EL (cell line): ENCODE measurements at regions not wholly inside any gene's neighbourhood (a gene's known extent, or its start where the extent isn't known, plus 50 kb on each side); places are given as distances from the start of the nearest gene placed in this dataset.
A peak's percentile ranks its signal among the peaks of the same experiment; 100 is the strongest.

Experiments
- DNase-seq: peaks from one replicate; pipeline ENCODE4 v3.0.0-alpha.2; 2016

- peak; percentile 97 for DNase-seq
Observed at GRCh38 chr15:100721758-100722550, 119.6 kb downstream of the ASB7 start.

GRCh38 chr15:100722551-100723314 lies 120.3 kb downstream of the ASB7 start:
- DNase-seq = no peak

GRCh38 chr15:100723315-100723801 lies 121.0 kb downstream of the ASB7 start:
- peak; percentile 23 for DNase-seq

- peak; percentile 87 for DNase-seq
Observed at GRCh38 chr15:100725121-100726069, 123.0 kb downstream of the ASB7 start.

- DNase-seq = no peak
Observed at GRCh38 chr15:100726070-100726420, 123.7 kb downstream of the ASB7 start.

GRCh38 chr15:100726421-100727190 lies 124.2 kb downstream of the ASB7 start:
- DNase-seq = peak; percentile 60

GRCh38 chr15:100727291-100727851 lies 125.0 kb downstream of the ASB7 start:
- no peak for DNase-seq

GRCh38 chr15:100728371-100729201 lies 126.2 kb downstream of the ASB7 start:
- DNase-seq = no peak

GRCh38 chr15:100729461-100729860 lies 127.1 kb downstream of the ASB7 start:
- DNase-seq = no peak

GRCh38 chr15:100730129-100730528 lies 127.7 kb downstream of the ASB7 start:
- DNase-seq = no peak

GRCh38 chr15:100730655-100731266 lies 128.4 kb downstream of the ASB7 start:
- no peak for DNase-seq

GRCh38 chr15:100731267-100732152 lies 129.1 kb downstream of the ASB7 start:
- DNase-seq = peak; percentile 57

GRCh38 chr15:100732211-100733055 lies 130.0 kb downstream of the ASB7 start:
- DNase-seq = peak; percentile 34

GRCh38 chr15:100733101-100733842 lies 130.9 kb downstream of the ASB7 start:
- peak; percentile 87 for DNase-seq

- peak; percentile 71 for DNase-seq
Observed at GRCh38 chr15:100733843-100734185, 131.4 kb downstream of the ASB7 start.

GRCh38 chr15:100734586-100734985 lies 132.2 kb downstream of the ASB7 start:
- no peak for DNase-seq
